Mesothelial cell of epicardium (in vitro differentiated cells): ENCODE measurements at regions not wholly inside any gene's neighbourhood (a gene's known extent, or its start where the extent isn't known, plus 50 kb on each side); places are given as distances from the start of the nearest gene placed in this dataset.

Source experiments
- DNase-seq, 2 experiments: peaks; one replicate each; pipeline ENCODE4 v3.0.0; 2021; ENCODE audit warnings: low spot score in 2 of 2; ENCODE audit not compliant: unreplicated experiment in 2 of 2
- H3K27ac Mint-ChIP-seq: 2 replicates; pipeline ENCODE4 v1.8.0; 2021; ENCODE audit warnings: mixed read lengths
- H3K27me3 Mint-ChIP-seq: 2 replicates; pipeline ENCODE4 v1.8.0; 2021; ENCODE audit warnings: low read depth, mixed read lengths
- H3K36me3 Mint-ChIP-seq: 2 replicates; pipeline ENCODE4 v1.8.0; 2021; ENCODE audit warnings: mixed read lengths
- H3K4me1 Mint-ChIP-seq: 2 replicates; pipeline ENCODE4 v1.8.0; 2021; ENCODE audit warnings: mixed read lengths
- H3K4me3 Mint-ChIP-seq: 2 replicates; pipeline ENCODE4 v1.8.0; 2021; ENCODE audit warnings: mild to moderate bottlenecking, moderate library complexity, mixed read lengths
- H3K9me3 Mint-ChIP-seq: 2 replicates; pipeline ENCODE4 v1.8.0; 2021; ENCODE audit warnings: mixed read lengths
- CTCF ChIP-seq: fragments of 200-600 bp; sonication (generic); IDR thresholded peaks from one replicate; pipeline ENCODE4 v1.5.0; 2021; ENCODE audit warnings: antibody characterized with exemption; ENCODE audit not compliant: unreplicated experiment

GRCh38 chr2:185625604-185626003 is 113.0 kb upstream of the FSIP2 start:
- peaks cover 2% of the 10 kb centered on the region for H3K36me3 Mint-ChIP-seq
- TF ChIP-seq CTCF, result no peak

DNA sequence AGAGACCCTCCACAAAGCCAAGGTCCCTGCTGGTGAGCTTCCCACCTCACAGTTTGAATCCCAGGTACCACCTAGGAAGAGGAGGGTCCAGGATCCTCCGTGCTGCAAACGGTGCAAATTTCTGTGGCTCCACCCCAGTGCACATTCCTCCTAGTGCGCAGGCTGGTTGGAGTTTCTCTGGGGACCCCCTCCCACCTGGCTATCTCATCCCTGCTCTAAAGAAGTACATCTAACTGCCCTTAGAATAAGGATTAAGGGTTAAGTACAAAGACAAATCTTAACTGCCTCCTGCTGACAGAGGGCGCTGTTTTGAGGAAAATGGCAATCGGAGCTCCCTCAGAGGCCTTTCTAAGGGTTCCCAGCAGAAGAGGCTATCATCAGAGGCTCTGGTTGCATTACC is 109.6 kb upstream of the FSIP2 start:
- Mint-ChIP-seq H3K4me3 (no peak overlapping the region), H3K36me3 (peaks cover 2% of the 10 kb centered on the region), H3K27ac (no peak overlapping the region), H3K27me3 (no peaks in the 10 kb centered on the region), H3K4me1 (no peaks in the 10 kb centered on the region), H3K9me3 (no peaks in the 10 kb centered on the region)
- DNase-seq, result no peak
- TF ChIP-seq CTCF, result no peak

More at GRCh38 chr2:185625604-185626003, 113.0 kb upstream of the FSIP2 start:
- Mint-ChIP-seq H3K27me3 (no peaks in the 10 kb centered on the region), H3K4me1 (no peaks in the 10 kb centered on the region), H3K4me3 (no peak overlapping the region), H3K9me3 (no peaks in the 10 kb centered on the region), H3K27ac (no peak overlapping the region)
- no peak for DNase-seq

DNA sequence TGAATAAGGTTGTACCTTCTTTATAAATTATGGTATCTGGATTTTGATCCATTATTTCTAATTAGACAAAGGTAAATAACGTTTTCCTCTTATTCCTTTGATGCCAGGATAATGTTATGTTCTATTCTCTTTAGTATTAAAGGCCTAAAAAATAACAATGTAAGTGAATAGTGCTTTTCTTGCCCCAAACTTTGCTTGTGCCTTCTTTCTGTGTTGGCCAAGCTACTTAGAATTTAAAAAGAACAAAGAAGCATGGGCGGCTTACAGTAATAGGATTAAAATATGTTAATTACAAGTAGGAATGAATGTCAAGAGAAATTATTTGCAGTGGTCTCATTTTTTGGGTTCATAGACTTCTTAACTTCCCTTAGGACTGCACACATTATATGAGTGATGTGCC is 105.0 kb upstream of the FSIP2 start:
- H3K4me3 Mint-ChIP-seq, result no peak overlapping the region
- TF ChIP-seq CTCF, result no peak
- H3K27me3 Mint-ChIP-seq, result no peaks in the 10 kb centered on the region
- H3K27ac Mint-ChIP-seq, result no peak overlapping the region
- H3K9me3 Mint-ChIP-seq, result no peaks in the 10 kb centered on the region
- peaks cover 2% of the 10 kb centered on the region for H3K36me3 Mint-ChIP-seq
- no peaks in the 10 kb centered on the region for H3K4me1 Mint-ChIP-seq
- no peak for DNase-seq

- H3K36me3 Mint-ChIP-seq, result peaks cover 2% of the 10 kb centered on the region
- no peaks in the 10 kb centered on the region for H3K9me3 Mint-ChIP-seq
- DNase-seq, result no peak
- no peak overlapping the region for H3K4me3 Mint-ChIP-seq
- peaks cover 10% of the 10 kb centered on the region for H3K4me1 Mint-ChIP-seq
- H3K27me3 Mint-ChIP-seq, result no peaks in the 10 kb centered on the region
- no peak overlapping the region for H3K27ac Mint-ChIP-seq
- no peak for TF ChIP-seq CTCF
Measured at GRCh38 chr2:185638771-185639170, 99.8 kb upstream of the FSIP2 start.

DNA sequence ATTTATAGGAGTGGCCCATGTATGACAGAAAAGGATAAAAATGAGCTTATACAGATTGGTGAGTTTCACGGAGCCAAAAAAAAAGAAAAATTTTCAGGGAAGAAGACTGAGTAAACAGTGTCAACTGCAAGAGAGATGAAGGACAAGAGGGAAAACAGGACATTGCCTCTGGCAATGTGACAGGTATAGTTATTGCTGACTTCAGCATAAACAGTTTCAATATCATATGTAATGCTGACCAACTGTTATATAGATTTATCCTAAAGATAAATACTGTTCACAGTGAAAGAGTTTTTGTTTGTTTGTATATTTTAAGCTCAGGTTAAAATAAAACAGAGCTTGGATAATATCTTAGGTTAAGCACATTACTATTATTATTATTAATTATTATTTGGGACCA is 98.0 kb upstream of the FSIP2 start:
- no peaks in the 10 kb centered on the region for H3K9me3 Mint-ChIP-seq
- peaks cover under 1% of the 10 kb centered on the region for H3K36me3 Mint-ChIP-seq
- TF ChIP-seq CTCF, result no peak
- no peaks in the 10 kb centered on the region for H3K27me3 Mint-ChIP-seq
- no peak overlapping the region for H3K4me3 Mint-ChIP-seq
- peaks cover 10% of the 10 kb centered on the region for H3K4me1 Mint-ChIP-seq
- no peak overlapping the region for H3K27ac Mint-ChIP-seq
- no peak for DNase-seq

DNA sequence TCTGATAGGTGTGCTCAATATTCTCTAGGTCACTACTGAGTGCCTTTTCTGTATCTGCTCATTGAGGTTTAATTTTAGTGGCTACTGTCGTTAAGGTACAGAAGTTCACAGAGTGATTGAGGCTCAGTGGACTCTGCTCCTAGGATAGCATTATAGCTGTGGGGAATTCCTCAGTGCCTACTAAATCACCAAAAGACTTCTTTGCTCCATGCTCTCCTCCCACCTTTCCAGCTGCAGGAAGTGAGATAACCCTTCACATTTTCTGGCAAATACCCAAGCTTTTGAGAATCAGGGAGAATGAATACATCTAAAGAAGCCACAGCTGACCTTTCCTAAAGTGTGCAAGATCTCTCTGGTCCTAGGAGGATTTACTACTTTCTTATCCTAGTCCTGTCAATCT is 95.2 kb upstream of the FSIP2 start:
- H3K4me1 Mint-ChIP-seq, result peaks cover 10% of the 10 kb centered on the region
- TF ChIP-seq CTCF, result no peak
- no peaks in the 10 kb centered on the region for H3K27me3 Mint-ChIP-seq
- no peaks in the 10 kb centered on the region for H3K36me3 Mint-ChIP-seq
- no peak for DNase-seq
- H3K4me3 Mint-ChIP-seq, result no peak overlapping the region
- no peaks in the 10 kb centered on the region for H3K9me3 Mint-ChIP-seq
- no peak overlapping the region for H3K27ac Mint-ChIP-seq
